COR-L47 (cell line): ENCODE measurements at regions not wholly inside any gene's neighbourhood (a gene's known extent, or its start where the extent isn't known, plus 50 kb on each side); places are given as distances from the start of the nearest gene placed in this dataset.
"Not testable (repeated sequence)": the region's sequence is repeated elsewhere in the genome, so short reads cannot be mapped to it uniquely, and the experiment has no call there.

Experiments
- DNase-seq: peaks from one replicate; lab custom pipeline; 2025; lab: John Stamatoyannopoulos, UW

GRCh38 chr6:27544612-27545260 is 71.8 kb upstream of the ZNF184 start:
- no peak for DNase-seq

- DNase-seq: not testable (repeated sequence)
These were observed 71.2 kb upstream of the ZNF184 start for GRCh38 chr6:27544135-27544534.

- DNase-seq: no peak
These were observed 69.6 kb upstream of the ZNF184 start for GRCh38 chr6:27542485-27542884.

GRCh38 chr6:27541933-27542297 is 69.0 kb upstream of the ZNF184 start:
- DNase-seq: no peak

- DNase-seq: no peak
These were observed 68.5 kb upstream of the ZNF184 start for GRCh38 chr6:27541212-27541932.

GRCh38 chr6:27539551-27539950 is 66.6 kb upstream of the ZNF184 start:
- no peak for DNase-seq

GRCh38 chr6:27532820-27533538 is 60.1 kb upstream of the ZNF184 start:
- DNase-seq: no peak

- no peak for DNase-seq
These were observed 59.0 kb upstream of the ZNF184 start for GRCh38 chr6:27531772-27532459.

GRCh38 chr6:27529796-27530195 is 56.9 kb upstream of the ZNF184 start:
- not testable (repeated sequence) for DNase-seq

GRCh38 chr6:27528714-27529113 is 55.8 kb upstream of the ZNF184 start:
- DNase-seq: no peak
